ENCODE measurements at regions not wholly inside any gene's neighbourhood (a gene's known extent, or its start where the extent isn't known, plus 50 kb on each side); places are given as distances from the start of the nearest gene placed in this dataset.

- TF ChIP-seq EZH2 (IDR thresholded peaks at IDR 0.05; ENCODE audit: low read depth): no peak
- TF ChIP-seq, protein P1, sequence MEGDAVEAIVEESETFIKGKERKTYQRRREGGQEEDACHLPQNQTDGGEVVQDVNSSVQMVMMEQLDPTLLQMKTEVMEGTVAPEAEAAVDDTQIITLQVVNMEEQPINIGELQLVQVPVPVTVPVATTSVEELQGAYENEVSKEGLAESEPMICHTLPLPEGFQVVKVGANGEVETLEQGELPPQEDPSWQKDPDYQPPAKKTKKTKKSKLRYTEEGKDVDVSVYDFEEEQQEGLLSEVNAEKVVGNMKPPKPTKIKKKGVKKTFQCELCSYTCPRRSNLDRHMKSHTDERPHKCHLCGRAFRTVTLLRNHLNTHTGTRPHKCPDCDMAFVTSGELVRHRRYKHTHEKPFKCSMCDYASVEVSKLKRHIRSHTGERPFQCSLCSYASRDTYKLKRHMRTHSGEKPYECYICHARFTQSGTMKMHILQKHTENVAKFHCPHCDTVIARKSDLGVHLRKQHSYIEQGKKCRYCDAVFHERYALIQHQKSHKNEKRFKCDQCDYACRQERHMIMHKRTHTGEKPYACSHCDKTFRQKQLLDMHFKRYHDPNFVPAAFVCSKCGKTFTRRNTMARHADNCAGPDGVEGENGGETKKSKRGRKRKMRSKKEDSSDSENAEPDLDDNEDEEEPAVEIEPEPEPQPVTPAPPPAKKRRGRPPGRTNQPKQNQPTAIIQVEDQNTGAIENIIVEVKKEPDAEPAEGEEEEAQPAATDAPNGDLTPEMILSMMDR (conservative IDR thresholded peaks at IDR 0.05): no peak
- ChIA-PET POLR2A (ENCODE audit: unreplicated experiment) (interaction anchor here (0.5 kb wide), 1 partner anchor 21 kb away, joined by 3 read pairs; no protein-coding TSS in a partner anchor), CTCF (no interaction called here)
- no TSS peak for BruUV-seq (replicated peaks)
- H3F3A ChIP-seq (ENCODE audit: insufficient read depth, low read depth): no peaks in the 10 kb centered on the region
- no peak overlapping the region for H3K4me3 ChIP-seq
- no peaks in the 10 kb centered on the region for H3K79me2 ChIP-seq (ENCODE audit: low read depth)
- no peak overlapping the region for H2AFZ ChIP-seq
- intact Hi-C loops (cut with micrococcal nuclease; ENCODE audit: unreplicated experiment): no loop called here
- no peaks in the 10 kb centered on the region for H3K9me2 ChIP-seq (ENCODE audit: insufficient read depth)
- no peak overlapping the region for H3K4me2 ChIP-seq
- no peak overlapping the region for H3K27ac ChIP-seq
- H4K20me1 ChIP-seq (ENCODE audit: insufficient read depth): no peaks in the 10 kb centered on the region
- no peaks in the 10 kb centered on the region for H3K36me3 ChIP-seq (ENCODE audit: low read depth)
- no peak for DNase-seq
- H3K27me3 ChIP-seq (ENCODE audit: insufficient read depth, low read depth): no peaks in the 10 kb centered on the region
- H3K4me1 ChIP-seq (replicated peaks; ENCODE audit: insufficient read depth): no peaks in the 10 kb centered on the region
- H3K9me3 ChIP-seq (ENCODE audit: insufficient read depth, low read depth): no peaks in the 10 kb centered on the region
Measured at GRCh38 chr9:38128752-38129270, 59.8 kb upstream of the SHB start.

DNA sequence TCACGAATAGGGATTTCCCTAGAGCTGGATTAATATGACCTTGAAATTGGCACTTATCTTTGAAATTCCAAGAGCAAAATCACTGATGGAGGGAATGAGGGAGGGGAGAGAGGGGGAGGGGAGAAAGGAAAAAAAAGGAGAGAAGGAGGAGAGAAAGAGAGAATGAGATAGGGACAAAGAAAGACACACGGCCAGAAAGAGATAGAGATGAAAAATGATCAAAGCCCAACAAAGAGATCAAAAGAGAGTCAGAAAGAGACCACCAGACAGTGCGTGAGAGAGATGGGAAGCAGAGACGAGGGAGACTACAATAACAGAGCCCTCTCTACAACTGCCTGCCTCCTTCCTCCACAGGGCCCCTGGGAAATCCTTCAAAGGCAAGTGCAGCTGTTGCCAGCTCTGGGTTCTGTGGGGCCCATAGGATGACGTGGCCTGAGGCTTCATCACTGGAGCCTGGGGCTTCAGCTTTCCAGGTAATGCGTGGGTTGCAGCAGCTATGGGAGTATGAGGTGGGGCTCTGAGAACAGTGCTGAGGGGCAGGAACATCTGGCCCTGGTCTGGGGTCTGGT lies 58.3 kb upstream of the SHB start:
- no peak for DNase-seq
- CTCF ChIA-PET: no interaction called here

GRCh38 chr9:38126730-38127129 lies 57.7 kb upstream of the SHB start:
- Histone ChIP-seq H3K4me2 (no peak overlapping the region), H3K4me3 (no peak overlapping the region), H3K36me3 (ENCODE audit: low read depth) (no peaks in the 10 kb centered on the region), H3K9me2 (ENCODE audit: insufficient read depth) (no peaks in the 10 kb centered on the region), H2AFZ (no peak overlapping the region), H3F3A (ENCODE audit: insufficient read depth, low read depth) (no peaks in the 10 kb centered on the region), H3K4me1 (replicated peaks; ENCODE audit: insufficient read depth) (no peaks in the 10 kb centered on the region), H3K27ac (no peak overlapping the region), H4K20me1 (ENCODE audit: insufficient read depth) (no peaks in the 10 kb centered on the region), H3K9me3 (ENCODE audit: insufficient read depth, low read depth) (no peaks in the 10 kb centered on the region), H3K79me2 (ENCODE audit: low read depth) (no peaks in the 10 kb centered on the region), H3K27me3 (ENCODE audit: insufficient read depth, low read depth) (no peaks in the 10 kb centered on the region)
- POLR2A ChIA-PET (ENCODE audit: unreplicated experiment): interaction anchor here (0.7 kb wide), 1 partner anchor 12 kb away, joined by 4 read pairs; no protein-coding TSS in a partner anchor
- TF ChIP-seq EZH2 (IDR thresholded peaks at IDR 0.05; ENCODE audit: low read depth): no peak
- TF ChIP-seq, protein P1 (conservative IDR thresholded peaks at IDR 0.05): no peak
- intact Hi-C loops (cut with micrococcal nuclease; ENCODE audit: unreplicated experiment): no loop called here
- DNase-seq: no peak
- CTCF ChIA-PET: no interaction called here
- no TSS peak for BruUV-seq (replicated peaks)

More for the DNA sequence above, 58.3 kb upstream of the SHB start:
- intact Hi-C loops (cut with micrococcal nuclease; ENCODE audit: unreplicated experiment): no loop called here
- H3K4me1 ChIP-seq (replicated peaks; ENCODE audit: insufficient read depth): no peaks in the 10 kb centered on the region
- H3K9me3 ChIP-seq (ENCODE audit: insufficient read depth, low read depth): no peaks in the 10 kb centered on the region
- no peaks in the 10 kb centered on the region for H3K79me2 ChIP-seq (ENCODE audit: low read depth)
- no TSS peak for BruUV-seq (replicated peaks)
- no peaks in the 10 kb centered on the region for H4K20me1 ChIP-seq (ENCODE audit: insufficient read depth)
- no peak overlapping the region for H3K27ac ChIP-seq
- POLR2A ChIA-PET (ENCODE audit: unreplicated experiment): interaction anchor here (0.7 kb wide), 1 partner anchor 11 kb away, joined by 4 read pairs; no protein-coding TSS in a partner anchor
- H3K27me3 ChIP-seq (ENCODE audit: insufficient read depth, low read depth): no peaks in the 10 kb centered on the region
- no peak overlapping the region for H3K4me3 ChIP-seq
- no peak for TF ChIP-seq EZH2 (IDR thresholded peaks at IDR 0.05; ENCODE audit: low read depth)
- H2AFZ ChIP-seq: no peak overlapping the region
- H3K9me2 ChIP-seq (ENCODE audit: insufficient read depth): no peaks in the 10 kb centered on the region
- no peak overlapping the region for H3K4me2 ChIP-seq
- H3F3A ChIP-seq (ENCODE audit: insufficient read depth, low read depth): no peaks in the 10 kb centered on the region
- no peaks in the 10 kb centered on the region for H3K36me3 ChIP-seq (ENCODE audit: low read depth)
